ENCODE measurements at regions not wholly inside any gene's neighbourhood (a gene's known extent, or its start where the extent isn't known, plus 50 kb on each side); places are given as distances from the start of the nearest gene placed in this dataset.

GRCh38 chr12:124635316-124635715 lies 67.9 kb upstream of the NCOR2 start:
- in situ Hi-C loops (cut with MboI; ENCODE audit: low sequenced_read_pairs), result no loop called here

GRCh38 chr12:124633365-124634362 lies 66.3 kb upstream of the NCOR2 start:
- in situ Hi-C loops (cut with MboI; ENCODE audit: low sequenced_read_pairs), result no loop called here

- in situ Hi-C loops (cut with MboI; ENCODE audit: low sequenced_read_pairs), result no loop called here
These were observed 65.1 kb upstream of the NCOR2 start for GRCh38 chr12:124632519-124632984.

GRCh38 chr12:124631681-124632256 lies 64.4 kb upstream of the NCOR2 start:
- in situ Hi-C loops (cut with MboI; ENCODE audit: low sequenced_read_pairs), result no loop called here

- in situ Hi-C loops (cut with MboI; ENCODE audit: low sequenced_read_pairs), result no loop called here
These were observed 63.4 kb upstream of the NCOR2 start for GRCh38 chr12:124630791-124631313.

GRCh38 chr12:124629789-124630480 lies 62.5 kb upstream of the NCOR2 start:
- in situ Hi-C loops (cut with MboI; ENCODE audit: low sequenced_read_pairs), result no loop called here

GRCh38 chr12:124629117-124629516 lies 61.7 kb upstream of the NCOR2 start:
- in situ Hi-C loops (cut with MboI; ENCODE audit: low sequenced_read_pairs), result no loop called here

GRCh38 chr12:124627956-124628355 lies 60.5 kb upstream of the NCOR2 start:
- in situ Hi-C loops (cut with MboI; ENCODE audit: low sequenced_read_pairs), result no loop called here

- in situ Hi-C loops (cut with MboI; ENCODE audit: low sequenced_read_pairs), result no loop called here
These were observed 59.6 kb upstream of the NCOR2 start for GRCh38 chr12:124626971-124627411.

GRCh38 chr12:124625867-124626675 lies 58.7 kb upstream of the NCOR2 start:
- in situ Hi-C loops (cut with MboI; ENCODE audit: low sequenced_read_pairs), result no loop called here

- in situ Hi-C loops (cut with MboI; ENCODE audit: low sequenced_read_pairs), result no loop called here
These were observed 57.4 kb upstream of the NCOR2 start for GRCh38 chr12:124624823-124625222.

GRCh38 chr12:124623344-124624035 lies 56.1 kb upstream of the NCOR2 start:
- in situ Hi-C loops (cut with MboI; ENCODE audit: low sequenced_read_pairs), result no loop called here

- in situ Hi-C loops (cut with MboI; ENCODE audit: low sequenced_read_pairs), result no loop called here
These were observed 55.4 kb upstream of the NCOR2 start for GRCh38 chr12:124622764-124623163.

- in situ Hi-C loops (cut with MboI; ENCODE audit: low sequenced_read_pairs), result no loop called here
These were observed 54.9 kb upstream of the NCOR2 start for GRCh38 chr12:124622331-124622730.

- in situ Hi-C loops (cut with MboI; ENCODE audit: low sequenced_read_pairs), result no loop called here
These were observed 53.9 kb upstream of the NCOR2 start for GRCh38 chr12:124621296-124621660.

- in situ Hi-C loops (cut with MboI; ENCODE audit: low sequenced_read_pairs), result no loop called here
These were observed 53.3 kb upstream of the NCOR2 start for GRCh38 chr12:124620606-124621295.

GRCh38 chr12:124618291-124618902 lies 51.0 kb upstream of the NCOR2 start:
- in situ Hi-C loops (cut with MboI; ENCODE audit: low sequenced_read_pairs), result no loop called here

- in situ Hi-C loops (cut with MboI; ENCODE audit: low sequenced_read_pairs), result no loop called here
These were observed 50.2 kb upstream of the NCOR2 start for GRCh38 chr12:124617615-124618014.

Data from HL-60/S4 treated with phorbol 12-myristate 13-acetate at 8.2 ng/mL for 4 days and 3 days (cell line).